ENCODE measurements at regions not wholly inside any gene's neighbourhood (a gene's known extent, or its start where the extent isn't known, plus 50 kb on each side); places are given as distances from the start of the nearest gene placed in this dataset.

GRCh38 chr12:29039013-29039412, 110.1 kb upstream of the FAR2 start:
- no peak overlapping the region for H3K4me3 Mint-ChIP-seq
- Histone ChIP-seq H4K20me1 (ENCODE audit: control insufficient read depth, insufficient read depth, insufficient read length) (no peaks in the 10 kb centered on the region), H3K79me1 (ENCODE audit: insufficient read depth, low read depth, low read length, poor library complexity, severe bottlenecking) (no peaks in the 10 kb centered on the region), H2BK12ac (ENCODE audit: insufficient read length, low read depth, low read length) (no peak overlapping the region), H3K27me3 (ENCODE audit: insufficient read depth, low read length) (no peaks in the 10 kb centered on the region), H2AK5ac (ENCODE audit: insufficient read length, low read length) (no peak overlapping the region), H3K23ac (ENCODE audit: insufficient read length, low read depth, low read length) (no peak overlapping the region), H3K4me2 (ENCODE audit: insufficient read depth, insufficient read length, low read length) (no peak overlapping the region), H3K23me2 (ENCODE audit: insufficient read length, low read depth, low read length, poor library complexity, severe bottlenecking) (no peaks in the 10 kb centered on the region), H2AFZ (ENCODE audit: low read length) (no peak overlapping the region), H2BK20ac (ENCODE audit: low read depth, low read length, poor library complexity, severe bottlenecking) (no peak overlapping the region), H3K18ac (ENCODE audit: insufficient read length, low read depth, low read length) (no peak overlapping the region), H3K56ac (ENCODE audit: insufficient read length, low read depth, low read length) (no peak overlapping the region), H4K8ac (replicated peaks; ENCODE audit: insufficient read length, low read depth, low read length) (no peak overlapping the region), H2BK120ac (ENCODE audit: low read depth, low read length, poor library complexity, severe bottlenecking) (no peak overlapping the region), H4K5ac (ENCODE audit: insufficient read length, low read depth, low read length) (no peak overlapping the region), H2BK15ac (ENCODE audit: low read depth, low read length) (no peak overlapping the region), H2BK5ac (ENCODE audit: insufficient read length, low read length) (no peak overlapping the region), H3K14ac (ENCODE audit: insufficient read depth, low read length) (no peak overlapping the region), H4K91ac (ENCODE audit: insufficient read length, low read depth, low read length) (no peak overlapping the region), H3K27ac (ENCODE audit: insufficient read length, low read depth, low read length) (no peak overlapping the region), H3T11ph (ENCODE audit: low read length) (no peak overlapping the region), H3K9me3 (ENCODE audit: control insufficient read depth, low read depth, low read length) (no peaks in the 10 kb centered on the region), H3K4ac (ENCODE audit: low read depth, low read length) (no peak overlapping the region), H3K9ac (ENCODE audit: extremely low read depth, insufficient read length, low read length) (no peak overlapping the region), H3K4me1 (ENCODE audit: insufficient read depth, low read length) (no peaks in the 10 kb centered on the region), H3K79me2 (ENCODE audit: insufficient read depth, low read length) (no peaks in the 10 kb centered on the region)
- no peaks in the 10 kb centered on the region for H3K9me3 Mint-ChIP-seq
- H3K27me3 Mint-ChIP-seq (ENCODE audit: low read depth): no peaks in the 10 kb centered on the region
- no peak for TF ChIP-seq CTCF (conservative IDR thresholded peaks at IDR 0.05)
- WGBS (ENCODE audit: extremely low coverage, insufficient read length, low lambda C conversion rate): no CpG with 5 or more reads among the region's 3 CpGs
- H3K36me3 Mint-ChIP-seq (ENCODE audit: insufficient read depth in 1 of 3, low read depth in 3 of 3): no peaks in the 10 kb centered on the region
- no peak for DNase-seq
- H3K27ac Mint-ChIP-seq: no peak overlapping the region; a peak in 1 of 7 replicates
- H3K4me1 Mint-ChIP-seq: peaks cover 0 to 8% of the 10 kb centered on the region in 2 experiments; a peak in 1 of 4 replicates

Measured in H9 (cell line).